ENCODE measurements at regions not wholly inside any gene's neighbourhood (a gene's known extent, or its start where the extent isn't known, plus 50 kb on each side); places are given as distances from the start of the nearest gene placed in this dataset.

- TF ChIP-seq CTCF (conservative IDR thresholded peaks at IDR 0.05; ENCODE audit: low read length) (no peak), EZH2phosphoT487 (IDR thresholded peaks at IDR 0.05; ENCODE audit: borderline replicate concordance) (no peak)
These were observed 182.8 kb upstream of the C1QTNF7 start for GRCh38 chr4:15245006-15245530.
